HG02943 (cell line): ENCODE measurements at regions not wholly inside any gene's neighbourhood (a gene's known extent, or its start where the extent isn't known, plus 50 kb on each side); places are given as distances from the start of the nearest gene placed in this dataset.
"Not testable (repeated sequence)": the region's sequence is repeated elsewhere in the genome, so short reads cannot be mapped to it uniquely, and the experiment has no call there.

Source experiments
- ATAC-seq: cut with Tn5 transposase; IDR thresholded peaks from one replicate; pipeline ENCODE4 v1.9.1; 2021; ENCODE audit warnings: mild to moderate bottlenecking, low read depth, moderate library complexity; ENCODE audit not compliant: unreplicated experiment

GRCh38 chr12:13336216-13336615 lies 139.7 kb downstream of the EMP1 start:
- no peak for ATAC-seq

- ATAC-seq, result no peak
Measured at GRCh38 chr12:13328535-13328934, 132.0 kb downstream of the EMP1 start.

GRCh38 chr12:13326076-13326475 lies 129.6 kb downstream of the EMP1 start:
- ATAC-seq, result no peak

GRCh38 chr12:13325037-13325436 lies 128.5 kb downstream of the EMP1 start:
- ATAC-seq, result not testable (repeated sequence)

GRCh38 chr12:13318231-13319015 lies 121.9 kb downstream of the EMP1 start:
- no peak for ATAC-seq

- no peak for ATAC-seq
Measured at GRCh38 chr12:13316587-13317246, 120.2 kb downstream of the EMP1 start.

GRCh38 chr12:13313886-13314285 lies 117.4 kb downstream of the EMP1 start:
- no peak for ATAC-seq

- ATAC-seq, result no peak
Measured at GRCh38 chr12:13311551-13311950, 115.0 kb downstream of the EMP1 start.

GRCh38 chr12:13307143-13307816 lies 110.8 kb downstream of the EMP1 start:
- no peak for ATAC-seq

- ATAC-seq, result no peak
Measured at GRCh38 chr12:13304924-13305323, 108.4 kb downstream of the EMP1 start.

GRCh38 chr12:13299457-13299856 lies 102.9 kb downstream of the EMP1 start:
- ATAC-seq, result no peak

- no peak for ATAC-seq
Measured at GRCh38 chr12:13293096-13293495, 96.6 kb downstream of the EMP1 start.

- no peak for ATAC-seq
Measured at GRCh38 chr12:13289653-13290289, 93.2 kb downstream of the EMP1 start.

- ATAC-seq, result no peak
Measured at GRCh38 chr12:13288937-13289652, 92.6 kb downstream of the EMP1 start.

GRCh38 chr12:13288501-13288900 lies 92.0 kb downstream of the EMP1 start:
- ATAC-seq, result no peak

- ATAC-seq, result no peak
Measured at GRCh38 chr12:13283867-13284266, 87.3 kb downstream of the EMP1 start.

- ATAC-seq, result no peak
Measured at GRCh38 chr12:13282861-13283260, 86.3 kb downstream of the EMP1 start.

- ATAC-seq, result peak; percentile 69
Measured at GRCh38 chr12:13278249-13278787, 81.8 kb downstream of the EMP1 start.

- no peak for ATAC-seq
Measured at GRCh38 chr12:13277293-13277692, 80.8 kb downstream of the EMP1 start.
